Pancreas (tissue), 10 donors: ENCODE measurements at regions not wholly inside any gene's neighbourhood (a gene's known extent, or its start where the extent isn't known, plus 50 kb on each side); places are given as distances from the start of the nearest gene placed in this dataset.

Experiments
- ATAC-seq, 4 donors: fragments of 200-7000 bp; cut with Tn5 transposase; one replicate each; pipeline versions ENCODE4 v1.8.0 to v1.9.1; 2020; ENCODE audit warnings: mild to moderate bottlenecking in 4 of 4, moderate library complexity in 4 of 4
- DNase-seq, 6 donors: peaks; one replicate each; pipeline ENCODE4 v3.0.0-alpha.2; 2020
- FAIRE-seq: peaks from 2 replicates; lab custom pipeline; 2012; peaks lifted over from hg19 to GRCh38; lab: Jason Lieb, UNC
- H3K27ac ChIP-seq, 4 donors: fragments of 200-600 bp; sonication (generic); 1 replicate in 3 of 4; 2 replicates in 1 of 4; pipeline versions ENCODE4 v1.5.0 to v1.8.0; 2020
- H3K27me3 ChIP-seq, 4 donors: fragments of 200-600 bp; one replicate each; pipeline ENCODE4 v1.8.0; 2021
- H3K36me3 ChIP-seq, 3 donors: fragments of 200-600 bp; sonication (generic) in 1 of 3; one replicate each; pipeline versions ENCODE4 v1.5.0 to v1.8.0; 2020 to 2021
- H3K4me1 ChIP-seq, 3 donors: fragments of 200-600 bp; one replicate each; pipeline ENCODE4 v1.8.0; 2021
- H3K4me3 ChIP-seq, 4 donors: fragments of 200-600 bp; sonication (generic) in 2 of 4; one replicate each; pipeline versions ENCODE4 v1.5.0 to v1.8.0; 2020 to 2021
- H3K9me3 ChIP-seq, 4 donors: fragments of 200-600 bp; one replicate each; pipeline ENCODE4 v1.8.0; 2021
- CTCF ChIP-seq, 4 donors: fragments of 200-600 bp; sonication (generic) in 3 of 4; IDR thresholded peaks; one replicate each; pipeline versions ENCODE4 v1.5.0 to v1.8.0; 2021; ENCODE audit warnings: antibody characterized with exemption in 4 of 4
- WGBS, 2 donors: extraction: QIAGEN DNeasy Blood & Tissue Kit; methylation state at CpG; one replicate each; pipeline ENCODE4 v1.1.7; 2013; 5-methylcytosine and 5-hydroxymethylcytosine counted together
- intact Hi-C, 3 donors: fragments of 100-400 bp; cut with DNase I; formaldehyde crosslinking; loops; one replicate each; pipeline versions ENCODE4 v1.11.1 to v1.14.2; 2022
- donor health status: healthy with polysubstance abuse.
- donor health status: DM: no; HTN: no; CAD: no; lungs with moderate emphysema.
- donor health status: DM: no; HTN: no; CAD: no.
- donor health status: control.
- donor health status: control.
- donor health status: Bipolar disorder and iron deficiency.
- donor health status: DM: yes; HTN: yes; CAD: no.
- donor health status: DM: no; HTN: no; CAD: no.
- donor health status: DM: no; HTN: no; CAD: no.
- donor health status: DM: yes; HTN: yes; CAD: no.

GRCh38 chr1:56240400-56240799, 339.0 kb downstream of the PLPP3 start:
- intact Hi-C loops, result no loop called here
- H3K27ac ChIP-seq, result no peak overlapping the region
- no peak for TF ChIP-seq CTCF (IDR thresholded peaks at IDR 0.05)
- H3K4me1 ChIP-seq, result no peaks in the 10 kb centered on the region
- no peaks in the 10 kb centered on the region for H3K36me3 ChIP-seq
- H3K4me3 ChIP-seq, result no peak overlapping the region
- no peaks in the 10 kb centered on the region for H3K9me3 ChIP-seq
- no peaks in the 10 kb centered on the region for H3K27me3 ChIP-seq
- no peak for ATAC-seq
- DNase-seq, result no peak
- WGBS, 2 donors, result 33 to 67% methylated on average over 1 of the region's 1 CpG
- peak; percentile 32 for FAIRE-seq

GRCh38 chr1:56237491-56238064, 341.8 kb downstream of the PLPP3 start:
- intact Hi-C loops, result no loop called here
- FAIRE-seq, result no peak

GRCh38 chr1:56236688-56237087, 342.7 kb downstream of the PLPP3 start:
- FAIRE-seq, result no peak
- no peaks in the 10 kb centered on the region for H3K27me3 ChIP-seq
- intact Hi-C loops, result no loop called here
- H3K4me1 ChIP-seq, result no peaks in the 10 kb centered on the region
- no peak for DNase-seq
- no peak for TF ChIP-seq CTCF (IDR thresholded peaks at IDR 0.05)
- no peaks in the 10 kb centered on the region for H3K36me3 ChIP-seq
- no peak overlapping the region for H3K4me3 ChIP-seq
- 88 to 95% methylated on average over 4 of the region's 4 CpGs for WGBS, 2 donors
- H3K27ac ChIP-seq, result no peak overlapping the region
- no peak for ATAC-seq
- H3K9me3 ChIP-seq, result no peaks in the 10 kb centered on the region

More at GRCh38 chr1:56237491-56238064, 341.8 kb downstream of the PLPP3 start:
- Histone ChIP-seq H3K4me1 (no peaks in the 10 kb centered on the region), H3K9me3 (no peaks in the 10 kb centered on the region), H3K36me3 (no peaks in the 10 kb centered on the region), H3K4me3 (no peak overlapping the region), H3K27ac (no peak overlapping the region), H3K27me3 (no peaks in the 10 kb centered on the region)
- TF ChIP-seq CTCF (IDR thresholded peaks at IDR 0.05), result no peak
- DNase-seq (no peak), ATAC-seq (no peak)
- 82 to 88% methylated on average over 4 of the region's 4 CpGs for WGBS, 2 donors

- H3K27me3 ChIP-seq, result no peaks in the 10 kb centered on the region
- no peaks in the 10 kb centered on the region for H3K9me3 ChIP-seq
- 67 to 77% methylated on average over 2 of the region's 2 CpGs for WGBS, 2 donors
- intact Hi-C loops, result no loop called here
- no peak for FAIRE-seq
- no peak for TF ChIP-seq CTCF (IDR thresholded peaks at IDR 0.05)
- H3K4me1 ChIP-seq, result no peaks in the 10 kb centered on the region
- H3K36me3 ChIP-seq, result no peaks in the 10 kb centered on the region
- no peak overlapping the region for H3K4me3 ChIP-seq
- no peak overlapping the region for H3K27ac ChIP-seq
- ATAC-seq, result no peak
- no peak for DNase-seq
These were observed 343.4 kb downstream of the PLPP3 start for GRCh38 chr1:56235909-56236510.

- no peak for ATAC-seq
- Histone ChIP-seq H3K4me3 (no peak overlapping the region), H3K4me1 (no peaks in the 10 kb centered on the region), H3K36me3 (no peaks in the 10 kb centered on the region), H3K27ac (no peak overlapping the region), H3K9me3 (no peaks in the 10 kb centered on the region), H3K27me3 (no peaks in the 10 kb centered on the region)
- no peak for TF ChIP-seq CTCF (IDR thresholded peaks at IDR 0.05)
- no peak for FAIRE-seq
- intact Hi-C loops, result no loop called here
- 68 to 71% methylated on average over 8 of the region's 8 CpGs for WGBS, 2 donors
- DNase-seq, result no peak
These were observed 350.2 kb downstream of the PLPP3 start for GRCh38 chr1:56229186-56229585.
